Astrocyte (in vitro differentiated cells and primary cell): ENCODE measurements at regions not wholly inside any gene's neighbourhood (a gene's known extent, or its start where the extent isn't known, plus 50 kb on each side); places are given as distances from the start of the nearest gene placed in this dataset.

ENCODE experiments used
- CTCF ChIP-seq: IDR thresholded peaks from 2 replicates; pipeline ENCODE4 v1.5.1; 2011; ENCODE audit warnings: low read depth, mild to moderate bottlenecking, inconsistent platforms, low read length, moderate library complexity; ENCODE audit not compliant: insufficient read depth
- EZH2 ChIP-seq: IDR thresholded peaks from 2 replicates; pipeline ENCODE4 v1.6.1; 2012; ENCODE audit warnings: mild to moderate bottlenecking, low read length, inconsistent platforms; ENCODE audit not compliant: insufficient read depth

- TF ChIP-seq CTCF (no peak), EZH2 (no peak)
These were observed 245.3 kb downstream of the OSTF1 start for GRCh38 chr9:75333624-75334023.
